Esophagus squamous epithelium (tissue), 5 donors: ENCODE measurements at regions not wholly inside any gene's neighbourhood (a gene's known extent, or its start where the extent isn't known, plus 50 kb on each side); places are given as distances from the start of the nearest gene placed in this dataset.

ENCODE experiments used
- DNase-seq: peaks from one replicate; lab custom pipeline; 2025; lab: John Stamatoyannopoulos, UW
- H3K27ac ChIP-seq, 4 donors: fragments of 200-600 bp; sonication (generic); one replicate each; pipeline ENCODE4 v1.5.1; 2016 to 2019; ENCODE audit warnings: mild to moderate bottlenecking in 1 of 4
- H3K27me3 ChIP-seq, 4 donors: fragments of 200-600 bp; sonication (generic); 1 replicate in 3 of 4; 2 replicates in 1 of 4; pipeline versions ENCODE4 v1.5.1 to v1.6.0; 2017 to 2021; ENCODE audit warnings: antibody characterized with exemption in 1 of 4
- H3K36me3 ChIP-seq, 3 donors: fragments of 200-600 bp; sonication (generic); one replicate each; pipeline ENCODE4 v1.5.1; 2016 to 2019
- H3K4me1 ChIP-seq, 3 donors: fragments of 200-600 bp; sonication (generic); one replicate each; pipeline ENCODE4 v1.5.1; 2017 to 2019
- H3K4me3 ChIP-seq, 4 donors: fragments of 200-600 bp; sonication (generic); 1 replicate in 3 of 4; 2 replicates in 1 of 4; pipeline ENCODE4 v1.5.1; 2016 to 2019; ENCODE audit warnings: mild to moderate bottlenecking in 2 of 4, moderate library complexity in 1 of 4
- H3K9me3 ChIP-seq, 3 donors: fragments of 200-600 bp; sonication (generic); one replicate each; pipeline ENCODE4 v1.5.1; 2016 to 2019
- CTCF ChIP-seq, 6 experiments: fragments of 450-650 bp in 4 of 6; fragments of 200-600 bp in 2 of 6; sonication (generic) in 2 of 6; IDR thresholded peaks; one replicate each; pipeline ENCODE4 v1.5.1; 2016 to 2019; ENCODE audit warnings: antibody characterized with exemption in 6 of 6, mild to moderate bottlenecking in 4 of 6, moderate library complexity in 4 of 6
- POLR2A ChIP-seq, 4 donors: fragments of 450-650 bp; IDR thresholded peaks; one replicate each; pipeline ENCODE4 v1.6.1; 2017; ENCODE audit warnings: antibody characterized with exemption in 4 of 4, mild to moderate bottlenecking in 4 of 4, moderate library complexity in 3 of 4
- WGBS, 2 donors: methylation state at CpG; one replicate each; pipeline ENCODE4 v1.1.5; 2018; 5-methylcytosine and 5-hydroxymethylcytosine counted together
- intact Hi-C: fragments of 100-400 bp; cut with DNase I; formaldehyde crosslinking; loops from one replicate; pipeline ENCODE4 v1.15.0; 2022
- donor health status: DM: yes; HTN: yes; CAD: no.

DNA sequence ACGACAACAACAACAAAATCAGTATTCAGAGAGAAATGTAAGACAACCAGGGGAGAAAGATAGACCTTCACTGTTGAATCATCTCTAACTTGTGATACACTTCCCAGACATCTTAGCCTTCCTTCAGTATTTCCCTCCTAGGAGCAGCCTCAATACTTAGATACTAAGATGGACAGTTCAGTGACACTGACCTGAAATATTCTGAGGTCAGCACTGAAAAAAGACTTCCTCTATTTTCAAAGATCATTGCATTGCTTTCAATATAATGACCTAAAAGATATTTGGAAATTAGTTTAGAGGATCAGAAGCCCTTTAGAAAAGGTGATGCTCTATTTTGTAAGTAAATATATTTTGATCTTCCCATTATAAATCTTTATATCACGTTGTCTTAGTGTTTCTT, 101.0 kb downstream of the MRPL39 start:
- DNase-seq, result no peak
- TF ChIP-seq CTCF (IDR thresholded peaks at IDR 0.05) (no peak), POLR2A (IDR thresholded peaks at IDR 0.05) (no peak)
- no peaks in the 10 kb centered on the region for H3K27me3 ChIP-seq
- no peak overlapping the region for H3K4me3 ChIP-seq
- intact Hi-C loops, result no loop called here
- WGBS, 2 donors, result 53 to 73% methylated on average over 2 of the region's 2 CpGs
- no peaks in the 10 kb centered on the region for H3K4me1 ChIP-seq
- H3K36me3 ChIP-seq, result no peaks in the 10 kb centered on the region
- H3K27ac ChIP-seq, result no peak overlapping the region
- H3K9me3 ChIP-seq, result no peaks in the 10 kb centered on the region

- H3K9me3 ChIP-seq, result no peaks in the 10 kb centered on the region
- no peak for TF ChIP-seq CTCF (IDR thresholded peaks at IDR 0.05)
- no peak for TF ChIP-seq POLR2A (IDR thresholded peaks at IDR 0.05)
- intact Hi-C loops, result no loop called here
- WGBS, 2 donors, result 86 to 100% methylated on average over 1 of the region's 1 CpG
- H3K27ac ChIP-seq, result no peak overlapping the region
- no peaks in the 10 kb centered on the region for H3K4me1 ChIP-seq
- H3K36me3 ChIP-seq, result no peaks in the 10 kb centered on the region
- no peaks in the 10 kb centered on the region for H3K27me3 ChIP-seq
- DNase-seq, result no peak
- no peak overlapping the region for H3K4me3 ChIP-seq
Measured at GRCh38 chr21:25503981-25504380, 103.3 kb downstream of the MRPL39 start.

DNA sequence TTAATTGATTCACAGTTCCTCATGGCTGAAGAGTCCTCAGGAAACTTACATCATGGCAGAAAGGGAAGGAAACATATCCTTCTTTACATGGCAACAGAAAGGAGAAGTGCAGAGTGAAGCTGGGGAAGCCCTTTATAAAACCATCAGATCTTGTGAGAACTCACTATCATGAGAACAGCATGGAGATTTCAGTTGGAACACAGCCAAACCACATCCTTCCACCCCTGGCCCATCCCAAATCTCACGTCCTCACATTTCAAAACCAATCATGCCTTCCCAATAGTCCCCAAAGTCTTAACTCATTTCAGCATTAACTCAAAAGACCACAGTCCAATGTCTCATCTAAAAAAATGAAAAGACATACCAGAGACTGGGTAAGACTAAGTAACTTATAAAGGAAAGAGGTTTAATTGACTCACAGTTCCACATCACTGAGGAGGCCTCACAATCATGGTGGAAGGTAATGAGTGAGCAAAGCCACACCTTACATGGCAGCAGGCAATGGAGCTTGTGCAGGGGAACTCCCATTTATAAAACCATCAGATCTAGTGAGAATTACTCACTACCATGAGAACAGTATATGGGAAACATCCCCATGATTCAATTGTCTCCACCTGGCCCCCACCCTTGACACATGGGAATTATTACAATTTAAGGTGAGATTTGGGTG, 105.2 kb downstream of the MRPL39 start:
- TF ChIP-seq CTCF (IDR thresholded peaks at IDR 0.05) (no peak), POLR2A (IDR thresholded peaks at IDR 0.05) (no peak)
- 21 to 33% methylated on average over 1 of the region's 1 CpG for WGBS, 2 donors
- no peaks in the 10 kb centered on the region for H3K27me3 ChIP-seq
- H3K9me3 ChIP-seq, result no peaks in the 10 kb centered on the region
- intact Hi-C loops, result no loop called here
- no peaks in the 10 kb centered on the region for H3K36me3 ChIP-seq
- no peak overlapping the region for H3K4me3 ChIP-seq
- no peaks in the 10 kb centered on the region for H3K4me1 ChIP-seq
- H3K27ac ChIP-seq, result no peak overlapping the region
- DNase-seq, result no peak

- WGBS, 2 donors, result 52 to 68% methylated on average over 2 of the region's 2 CpGs
- H3K36me3 ChIP-seq, result no peaks in the 10 kb centered on the region
- TF ChIP-seq POLR2A (IDR thresholded peaks at IDR 0.05) (no peak), CTCF (IDR thresholded peaks at IDR 0.05) (no peak)
Measured at GRCh38 chr21:25501462-25501861, 105.8 kb downstream of the MRPL39 start.

DNA sequence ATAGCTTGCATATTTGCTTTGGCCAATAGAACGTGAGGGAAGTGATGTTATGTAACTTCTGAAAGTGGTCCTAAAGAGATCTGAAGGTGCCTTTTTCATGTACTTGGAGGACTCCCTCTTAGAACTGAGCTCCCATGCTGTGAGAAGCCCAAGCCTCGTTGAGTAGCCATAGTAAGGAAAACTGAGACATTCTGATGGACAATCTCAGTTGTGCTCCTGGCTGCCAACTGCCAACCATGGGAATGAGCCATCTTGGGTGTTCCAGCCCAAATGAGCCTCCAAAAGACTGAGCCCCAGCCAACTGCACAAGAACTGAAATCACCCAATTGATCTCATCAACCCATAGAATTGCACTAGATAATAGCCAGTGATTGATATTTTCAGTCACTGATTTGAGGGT, 106.7 kb downstream of the MRPL39 start:
- WGBS, 2 donors, result 67 to 78% methylated on average over 1 to 2 of the region's 2 CpGs
- no peak overlapping the region for H3K4me3 ChIP-seq
- no peak overlapping the region for H3K27ac ChIP-seq
- intact Hi-C loops, result no loop called here
- no peak for DNase-seq
- no peak for TF ChIP-seq CTCF (IDR thresholded peaks at IDR 0.05)
- TF ChIP-seq POLR2A (IDR thresholded peaks at IDR 0.05), result no peak
- no peaks in the 10 kb centered on the region for H3K27me3 ChIP-seq
- H3K36me3 ChIP-seq, result no peaks in the 10 kb centered on the region
- no peaks in the 10 kb centered on the region for H3K9me3 ChIP-seq
- H3K4me1 ChIP-seq, result no peaks in the 10 kb centered on the region

More at GRCh38 chr21:25501462-25501861, 105.8 kb downstream of the MRPL39 start:
- Histone ChIP-seq H3K4me1 (no peaks in the 10 kb centered on the region), H3K27me3 (no peaks in the 10 kb centered on the region), H3K4me3 (no peak overlapping the region), H3K9me3 (no peaks in the 10 kb centered on the region), H3K27ac (no peak overlapping the region)
- intact Hi-C loops, result no loop called here
- no peak for DNase-seq
